ENCODE measurements at regions not wholly inside any gene's neighbourhood (a gene's known extent, or its start where the extent isn't known, plus 50 kb on each side); places are given as distances from the start of the nearest gene placed in this dataset.

- no TSS peak for BruUV-seq (replicated peaks)
- Mint-ChIP-seq H3K27ac (ENCODE audit: unreplicated experiment) (no peak overlapping the region), H3K4me1 (ENCODE audit: low read depth, unreplicated experiment) (no peaks in the 10 kb centered on the region), H3K4me3 (ENCODE audit: low read depth, unreplicated experiment) (no peak overlapping the region), H3K36me3 (ENCODE audit: insufficient read depth, unreplicated experiment) (no peaks in the 10 kb centered on the region), H3K9me3 (ENCODE audit: low read depth, unreplicated experiment) (peaks cover 6% of the 10 kb centered on the region), H3K27me3 (ENCODE audit: unreplicated experiment) (no peaks in the 10 kb centered on the region)
- CTCF ChIA-PET, result no interaction called here
- intact Hi-C loops (cut with micrococcal nuclease; ENCODE audit: unreplicated experiment), result no loop called here
- TF ChIP-seq, protein P1, sequence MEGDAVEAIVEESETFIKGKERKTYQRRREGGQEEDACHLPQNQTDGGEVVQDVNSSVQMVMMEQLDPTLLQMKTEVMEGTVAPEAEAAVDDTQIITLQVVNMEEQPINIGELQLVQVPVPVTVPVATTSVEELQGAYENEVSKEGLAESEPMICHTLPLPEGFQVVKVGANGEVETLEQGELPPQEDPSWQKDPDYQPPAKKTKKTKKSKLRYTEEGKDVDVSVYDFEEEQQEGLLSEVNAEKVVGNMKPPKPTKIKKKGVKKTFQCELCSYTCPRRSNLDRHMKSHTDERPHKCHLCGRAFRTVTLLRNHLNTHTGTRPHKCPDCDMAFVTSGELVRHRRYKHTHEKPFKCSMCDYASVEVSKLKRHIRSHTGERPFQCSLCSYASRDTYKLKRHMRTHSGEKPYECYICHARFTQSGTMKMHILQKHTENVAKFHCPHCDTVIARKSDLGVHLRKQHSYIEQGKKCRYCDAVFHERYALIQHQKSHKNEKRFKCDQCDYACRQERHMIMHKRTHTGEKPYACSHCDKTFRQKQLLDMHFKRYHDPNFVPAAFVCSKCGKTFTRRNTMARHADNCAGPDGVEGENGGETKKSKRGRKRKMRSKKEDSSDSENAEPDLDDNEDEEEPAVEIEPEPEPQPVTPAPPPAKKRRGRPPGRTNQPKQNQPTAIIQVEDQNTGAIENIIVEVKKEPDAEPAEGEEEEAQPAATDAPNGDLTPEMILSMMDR (IDR thresholded peaks at IDR 0.05; ENCODE audit: unreplicated experiment), result no peak
- DNase-seq, result no peak
Measured at GRCh38 chr12:127688906-127689428, 578.0 kb upstream of the TMEM132C start.

DNA sequence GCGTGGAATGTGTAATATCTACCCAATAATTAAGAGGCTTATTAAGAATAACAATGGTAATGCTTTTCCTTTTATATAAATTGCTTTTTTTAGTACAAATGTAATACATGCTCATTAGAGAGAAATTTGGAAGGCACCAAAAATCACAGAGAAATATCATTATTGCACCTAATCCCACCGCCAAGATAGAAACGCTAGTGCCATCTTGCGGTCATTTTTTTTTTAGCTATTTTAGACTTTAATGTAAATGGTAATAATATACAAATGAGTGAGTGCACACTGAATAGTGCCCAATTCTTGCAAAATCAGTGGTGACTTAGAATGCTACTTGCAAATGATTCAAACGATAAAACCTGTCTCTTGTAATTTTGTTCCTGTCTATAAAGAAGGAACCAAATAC lies 576.8 kb upstream of the TMEM132C start:
- TF ChIP-seq, protein P1 (IDR thresholded peaks at IDR 0.05; ENCODE audit: unreplicated experiment), result no peak
- H3K36me3 Mint-ChIP-seq (ENCODE audit: insufficient read depth, unreplicated experiment), result no peaks in the 10 kb centered on the region
- no peak overlapping the region for H3K4me3 Mint-ChIP-seq (ENCODE audit: low read depth, unreplicated experiment)
- H3K9me3 Mint-ChIP-seq (ENCODE audit: low read depth, unreplicated experiment), result peaks cover 5% of the 10 kb centered on the region
- CTCF ChIA-PET, result no interaction called here
- no peaks in the 10 kb centered on the region for H3K27me3 Mint-ChIP-seq (ENCODE audit: unreplicated experiment)
- intact Hi-C loops (cut with micrococcal nuclease; ENCODE audit: unreplicated experiment), result loop anchor here (5.0 kb wide), 1 partner anchor 583 kb away; no protein-coding TSS in a partner anchor
- no peak overlapping the region for H3K27ac Mint-ChIP-seq (ENCODE audit: unreplicated experiment)
- no peak for DNase-seq
- no TSS peak for BruUV-seq (replicated peaks)
- no peaks in the 10 kb centered on the region for H3K4me1 Mint-ChIP-seq (ENCODE audit: low read depth, unreplicated experiment)

DNA sequence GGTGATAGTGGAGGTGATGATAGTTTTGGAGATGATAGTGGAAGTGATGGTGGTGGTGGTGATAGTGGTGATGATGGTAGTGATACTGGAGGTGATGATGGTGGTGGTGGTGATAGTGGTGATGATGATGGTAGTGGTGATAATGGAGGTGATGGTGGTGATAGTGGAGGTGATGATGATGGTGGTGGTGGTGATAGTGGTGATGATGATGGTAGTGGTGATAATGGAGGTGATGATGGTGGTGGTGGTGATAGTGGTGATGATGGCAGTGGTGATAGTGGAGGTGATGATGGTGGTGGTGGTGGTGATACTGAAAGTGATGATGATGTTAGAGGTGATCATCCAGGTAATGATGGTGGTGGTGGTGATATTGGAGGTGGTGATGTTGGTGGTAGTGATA lies 570.0 kb upstream of the TMEM132C start:
- Mint-ChIP-seq H3K27ac (ENCODE audit: unreplicated experiment) (no peak overlapping the region), H3K4me1 (ENCODE audit: low read depth, unreplicated experiment) (no peaks in the 10 kb centered on the region), H3K4me3 (ENCODE audit: low read depth, unreplicated experiment) (no peak overlapping the region), H3K27me3 (ENCODE audit: unreplicated experiment) (no peaks in the 10 kb centered on the region), H3K9me3 (ENCODE audit: low read depth, unreplicated experiment) (peaks cover 12% of the 10 kb centered on the region), H3K36me3 (ENCODE audit: insufficient read depth, unreplicated experiment) (no peaks in the 10 kb centered on the region)
- CTCF ChIA-PET, result no interaction called here
- intact Hi-C loops (cut with micrococcal nuclease; ENCODE audit: unreplicated experiment), result no loop called here
- BruUV-seq (replicated peaks), result no TSS peak
- DNase-seq, result no peak
- TF ChIP-seq, protein P1 (IDR thresholded peaks at IDR 0.05; ENCODE audit: unreplicated experiment), result no peak

- peaks cover 28% of the 10 kb centered on the region for H3K9me3 Mint-ChIP-seq (ENCODE audit: low read depth, unreplicated experiment)
- no peaks in the 10 kb centered on the region for H3K36me3 Mint-ChIP-seq (ENCODE audit: insufficient read depth, unreplicated experiment)
- H3K4me1 Mint-ChIP-seq (ENCODE audit: low read depth, unreplicated experiment), result no peaks in the 10 kb centered on the region
- TF ChIP-seq, protein P1 (IDR thresholded peaks at IDR 0.05; ENCODE audit: unreplicated experiment), result no peak
- CTCF ChIA-PET, result no interaction called here
- no peak for DNase-seq
- no TSS peak for BruUV-seq (replicated peaks)
- no peaks in the 10 kb centered on the region for H3K27me3 Mint-ChIP-seq (ENCODE audit: unreplicated experiment)
- no peak overlapping the region for H3K4me3 Mint-ChIP-seq (ENCODE audit: low read depth, unreplicated experiment)
- H3K27ac Mint-ChIP-seq (ENCODE audit: unreplicated experiment), result no peak overlapping the region
- intact Hi-C loops (cut with micrococcal nuclease; ENCODE audit: unreplicated experiment), result no loop called here
Measured at GRCh38 chr12:127703026-127703425, 563.9 kb upstream of the TMEM132C start.
